Caco-2 (cell line): ENCODE measurements at regions not wholly inside any gene's neighbourhood (a gene's known extent, or its start where the extent isn't known, plus 50 kb on each side); places are given as distances from the start of the nearest gene placed in this dataset.
A peak's percentile ranks its signal among the peaks of the same experiment; 100 is the strongest.

Experiments
- BruUV-seq: library from RNA; stranded (reverse); fragments of 400-500 nt; replicated peaks from 2 replicates; lab custom pipeline; 2021; lab: Mats Ljungman, UMichigan
- CTCF ChIA-PET: fragments of 300-600 bp; sonication (Branson Sonifier 250); formaldehyde crosslinking; loops from one replicate; lab custom pipeline; 2022; ENCODE audit warnings: antibody characterized with exemption; lab: Charles Lee
- POLR2A ChIA-PET: fragments of 300-600 bp; sonication (Branson Sonifier 250); formaldehyde crosslinking; loops from one replicate; lab custom pipeline; 2022; ENCODE audit warnings: antibody characterized with exemption; lab: Charles Lee
- DNase-seq, 2 experiments: peaks; one replicate each; pipeline versions ENCODE4 v3.0.0 to v3.0.0-alpha.2; 2020 to 2022
- H3K27me3 ChIP-seq: replicated peaks from 2 replicates; pipeline ENCODE4 v1.6.0; 2011; ENCODE audit warnings: low read length; ENCODE audit not compliant: control insufficient read depth, insufficient read depth
- H3K36me3 ChIP-seq: 2 replicates; pipeline ENCODE4 v1.5.1; 2011; ENCODE audit warnings: low read length; ENCODE audit not compliant: control insufficient read depth, insufficient read depth
- H3K4me1 ChIP-seq: fragments of 250-450 bp; sonication (Bioruptor Pico); 2 replicates; pipeline ENCODE4 v1.5.1; 2020; ENCODE audit warnings: mild to moderate bottlenecking
- H3K4me3 ChIP-seq: 2 replicates; pipeline ENCODE4 v1.5.1; 2011; ENCODE audit warnings: low read depth, mild to moderate bottlenecking, control low read depth, low read length
- H3K9me3 ChIP-seq: fragments of 250-450 bp; sonication (Bioruptor Pico); 2 replicates; pipeline ENCODE4 v1.5.1; 2020; ENCODE audit warnings: mild to moderate bottlenecking, moderate library complexity
- H3K27ac Mint-ChIP-seq: one replicate; pipeline ENCODE4 v1.8.0; 2022; ENCODE audit warnings: mixed read lengths; ENCODE audit not compliant: unreplicated experiment
- H3K27me3 Mint-ChIP-seq: one replicate; pipeline ENCODE4 v1.8.0; 2022; ENCODE audit warnings: mixed read lengths; ENCODE audit not compliant: insufficient read depth, unreplicated experiment
- H3K36me3 Mint-ChIP-seq: one replicate; pipeline ENCODE4 v1.8.0; 2022; ENCODE audit warnings: mild to moderate bottlenecking, mixed read lengths; ENCODE audit not compliant: insufficient read depth, unreplicated experiment
- H3K4me1 Mint-ChIP-seq: one replicate; pipeline ENCODE4 v1.8.0; 2022; ENCODE audit warnings: low read depth, mixed read lengths; ENCODE audit not compliant: unreplicated experiment
- H3K4me3 Mint-ChIP-seq: one replicate; pipeline ENCODE4 v1.8.0; 2022; ENCODE audit warnings: mild to moderate bottlenecking, moderate library complexity, mixed read lengths; ENCODE audit not compliant: unreplicated experiment
- H3K9me3 Mint-ChIP-seq: one replicate; pipeline ENCODE4 v1.8.0; 2022; ENCODE audit warnings: mixed read lengths; ENCODE audit not compliant: unreplicated experiment
- intact Hi-C: fragments of 100-400 bp; cut with micrococcal nuclease; formaldehyde crosslinking; loops from one replicate; pipeline ENCODE4 v1.10.0; 2022; ENCODE audit not compliant: unreplicated experiment
- TF ChIP-seq, protein P1 (sequence below), 2 experiments: fragments of 200-600 bp in 1 of 2; IDR thresholded peaks; 1 replicate in 1 of 2; 2 replicates in 1 of 2; pipeline versions ENCODE4 v1.5.1 to v1.8.0; 2011 to 2022; ENCODE audit warnings: antibody characterized with exemption in 1 of 2, control low read depth in 1 of 2, inconsistent platforms in 1 of 2, low read depth in 1 of 2, low read length in 1 of 2, mild to moderate bottlenecking in 1 of 2, moderate library complexity in 1 of 2; ENCODE audit not compliant: insufficient read depth in 1 of 2, severe bottlenecking in 1 of 2, unreplicated experiment in 1 of 2

DNA sequence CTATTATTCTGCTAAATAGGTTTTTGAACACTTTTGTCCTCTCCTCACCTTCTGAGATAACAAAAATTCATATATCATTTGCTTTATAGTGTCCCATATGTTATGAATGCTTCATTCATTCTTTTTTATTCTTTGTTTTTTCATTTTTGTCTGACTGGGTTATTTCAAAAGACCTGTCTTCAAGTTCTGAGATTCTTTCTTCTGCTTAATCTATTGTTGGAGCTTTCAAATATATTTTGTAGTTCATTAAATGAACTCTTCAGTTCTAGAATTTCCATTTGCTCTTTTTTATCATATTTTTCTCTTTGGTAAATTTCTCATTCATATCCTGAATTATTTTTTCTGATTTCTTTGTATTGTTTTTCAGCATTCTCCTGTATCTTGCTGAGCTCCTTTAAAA is 53.1 kb upstream of the SCIN start:
- POLR2A ChIA-PET = no interaction called here
- Histone ChIP-seq H3K27me3 (no peaks in the 10 kb centered on the region), H3K4me3 (no peak overlapping the region), H3K4me1 (no peaks in the 10 kb centered on the region), H3K36me3 (no peaks in the 10 kb centered on the region), H3K9me3 (peaks cover 4% of the 10 kb centered on the region; the same call in 1 of the 2 replicates)
- Mint-ChIP-seq H3K27ac (no peak overlapping the region), H3K36me3 (no peaks in the 10 kb centered on the region), H3K4me3 (no peak overlapping the region), H3K4me1 (no peaks in the 10 kb centered on the region), H3K27me3 (peaks cover 8% of the 10 kb centered on the region), H3K9me3 (no peaks in the 10 kb centered on the region)
- intact Hi-C loops = no loop called here
- CTCF ChIA-PET = no interaction called here
- BruUV-seq = no TSS peak
- DNase-seq = no peak
- TF ChIP-seq, protein P1, sequence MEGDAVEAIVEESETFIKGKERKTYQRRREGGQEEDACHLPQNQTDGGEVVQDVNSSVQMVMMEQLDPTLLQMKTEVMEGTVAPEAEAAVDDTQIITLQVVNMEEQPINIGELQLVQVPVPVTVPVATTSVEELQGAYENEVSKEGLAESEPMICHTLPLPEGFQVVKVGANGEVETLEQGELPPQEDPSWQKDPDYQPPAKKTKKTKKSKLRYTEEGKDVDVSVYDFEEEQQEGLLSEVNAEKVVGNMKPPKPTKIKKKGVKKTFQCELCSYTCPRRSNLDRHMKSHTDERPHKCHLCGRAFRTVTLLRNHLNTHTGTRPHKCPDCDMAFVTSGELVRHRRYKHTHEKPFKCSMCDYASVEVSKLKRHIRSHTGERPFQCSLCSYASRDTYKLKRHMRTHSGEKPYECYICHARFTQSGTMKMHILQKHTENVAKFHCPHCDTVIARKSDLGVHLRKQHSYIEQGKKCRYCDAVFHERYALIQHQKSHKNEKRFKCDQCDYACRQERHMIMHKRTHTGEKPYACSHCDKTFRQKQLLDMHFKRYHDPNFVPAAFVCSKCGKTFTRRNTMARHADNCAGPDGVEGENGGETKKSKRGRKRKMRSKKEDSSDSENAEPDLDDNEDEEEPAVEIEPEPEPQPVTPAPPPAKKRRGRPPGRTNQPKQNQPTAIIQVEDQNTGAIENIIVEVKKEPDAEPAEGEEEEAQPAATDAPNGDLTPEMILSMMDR (IDR thresholded peaks at IDR 0.05; ENCODE audit: insufficient read depth in 1 of 2, low read depth in 1 of 2, low read length in 1 of 2, severe bottlenecking in 1 of 2, unreplicated experiment in 1 of 2) = no peak

DNA sequence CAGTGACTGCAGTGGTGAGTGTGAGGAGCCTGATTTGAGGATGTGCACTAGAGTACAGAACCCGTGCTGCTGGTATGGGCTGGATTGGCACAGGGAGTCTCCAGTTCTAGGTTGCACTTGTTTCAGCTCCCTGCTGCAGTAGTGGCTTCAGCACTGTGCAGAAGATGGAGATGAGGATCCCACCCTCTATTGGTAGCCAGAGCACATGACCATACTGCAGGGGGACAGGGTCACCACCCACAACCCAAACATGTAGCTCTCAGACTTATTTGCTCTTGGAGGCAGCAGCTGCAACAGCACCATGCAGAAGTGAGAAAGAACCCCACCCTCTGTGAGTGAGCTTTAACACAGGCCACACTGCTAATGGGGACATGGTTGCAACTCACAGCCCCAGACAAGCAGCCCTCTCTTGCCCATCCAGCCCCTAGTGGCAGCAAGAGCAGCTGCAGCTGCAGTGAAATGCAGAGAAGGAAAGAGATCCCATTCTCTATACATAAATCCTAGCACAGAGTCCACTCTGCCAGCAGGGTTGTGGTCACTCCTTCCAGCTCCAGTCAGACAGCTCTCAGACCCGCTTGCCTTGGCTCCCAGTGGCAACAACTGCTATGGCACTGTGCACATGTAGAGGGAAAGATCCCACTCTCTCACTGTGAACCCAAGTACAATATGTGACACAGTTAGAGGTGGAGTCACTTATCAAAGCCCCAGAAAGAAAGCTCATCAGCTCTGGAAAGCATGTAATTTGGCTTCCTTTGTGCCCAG is 51.4 kb upstream of the SCIN start:
- H3K27me3 ChIP-seq = no peaks in the 10 kb centered on the region
- no peaks in the 10 kb centered on the region for H3K4me1 Mint-ChIP-seq
- TF ChIP-seq, protein P1 (IDR thresholded peaks at IDR 0.05; ENCODE audit: insufficient read depth in 1 of 2, low read depth in 1 of 2, low read length in 1 of 2, severe bottlenecking in 1 of 2, unreplicated experiment in 1 of 2) = peak; percentile 66 to 69
- H3K27me3 Mint-ChIP-seq = peaks cover 6% of the 10 kb centered on the region
- no peak overlapping the region for H3K27ac Mint-ChIP-seq
- no TSS peak for BruUV-seq
- CTCF ChIA-PET = interaction anchor here (0.6 to 1.4 kb wide), 4 partner anchors 44 to 450 kb away, joined by 3 to 5 read pairs (median 4); no protein-coding TSS in a partner anchor
- no peak overlapping the region for H3K4me3 ChIP-seq
- no peaks in the 10 kb centered on the region for H3K36me3 Mint-ChIP-seq
- H3K9me3 ChIP-seq = peaks cover 4% of the 10 kb centered on the region; the same call in 1 of the 2 replicates
- DNase-seq = peak; percentile 45 to 48
- POLR2A ChIA-PET = no interaction called here
- no peaks in the 10 kb centered on the region for H3K9me3 Mint-ChIP-seq
- no peaks in the 10 kb centered on the region for H3K36me3 ChIP-seq
- H3K4me3 Mint-ChIP-seq = no peak overlapping the region
- no peaks in the 10 kb centered on the region for H3K4me1 ChIP-seq
- intact Hi-C loops = no loop called here

DNA sequence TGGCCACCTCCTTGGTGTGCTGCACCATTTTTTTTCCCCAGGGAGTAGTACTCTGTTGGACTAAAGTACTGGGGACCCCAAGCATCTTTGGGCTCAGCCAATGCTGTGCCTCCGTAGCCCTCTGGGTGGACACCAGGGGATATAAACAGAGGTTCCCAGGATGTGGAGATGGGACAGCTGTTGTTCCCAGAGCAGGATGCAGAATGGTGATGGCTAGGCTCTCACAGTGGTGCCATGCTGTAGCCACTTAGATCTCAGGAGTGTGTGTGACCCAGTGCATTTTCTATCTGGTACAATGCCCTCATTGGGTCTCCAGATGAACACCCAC is 50.9 kb upstream of the SCIN start:
- Mint-ChIP-seq H3K36me3 (no peaks in the 10 kb centered on the region), H3K27ac (no peak overlapping the region), H3K9me3 (no peaks in the 10 kb centered on the region), H3K4me1 (no peaks in the 10 kb centered on the region), H3K27me3 (peaks cover 6% of the 10 kb centered on the region), H3K4me3 (no peak overlapping the region)
- H3K36me3 ChIP-seq = no peaks in the 10 kb centered on the region
- BruUV-seq = no TSS peak
- H3K27me3 ChIP-seq = no peaks in the 10 kb centered on the region
- CTCF ChIA-PET = interaction anchor here (0.6 to 1.4 kb wide), 4 partner anchors 44 to 451 kb away, joined by 3 to 5 read pairs (median 4); no protein-coding TSS in a partner anchor
- TF ChIP-seq, protein P1 (IDR thresholded peaks at IDR 0.05; ENCODE audit: insufficient read depth in 1 of 2, low read depth in 1 of 2, low read length in 1 of 2, severe bottlenecking in 1 of 2, unreplicated experiment in 1 of 2) = no peak
- intact Hi-C loops = no loop called here
- no peak for DNase-seq
- peaks cover 4% of the 10 kb centered on the region; the same call in 1 of the 2 replicates for H3K9me3 ChIP-seq
- POLR2A ChIA-PET = no interaction called here
- H3K4me3 ChIP-seq = no peak overlapping the region
- no peaks in the 10 kb centered on the region for H3K4me1 ChIP-seq
